ENCODE measurements at regions not wholly inside any gene's neighbourhood (a gene's known extent, or its start where the extent isn't known, plus 50 kb on each side); places are given as distances from the start of the nearest gene placed in this dataset.

DNA sequence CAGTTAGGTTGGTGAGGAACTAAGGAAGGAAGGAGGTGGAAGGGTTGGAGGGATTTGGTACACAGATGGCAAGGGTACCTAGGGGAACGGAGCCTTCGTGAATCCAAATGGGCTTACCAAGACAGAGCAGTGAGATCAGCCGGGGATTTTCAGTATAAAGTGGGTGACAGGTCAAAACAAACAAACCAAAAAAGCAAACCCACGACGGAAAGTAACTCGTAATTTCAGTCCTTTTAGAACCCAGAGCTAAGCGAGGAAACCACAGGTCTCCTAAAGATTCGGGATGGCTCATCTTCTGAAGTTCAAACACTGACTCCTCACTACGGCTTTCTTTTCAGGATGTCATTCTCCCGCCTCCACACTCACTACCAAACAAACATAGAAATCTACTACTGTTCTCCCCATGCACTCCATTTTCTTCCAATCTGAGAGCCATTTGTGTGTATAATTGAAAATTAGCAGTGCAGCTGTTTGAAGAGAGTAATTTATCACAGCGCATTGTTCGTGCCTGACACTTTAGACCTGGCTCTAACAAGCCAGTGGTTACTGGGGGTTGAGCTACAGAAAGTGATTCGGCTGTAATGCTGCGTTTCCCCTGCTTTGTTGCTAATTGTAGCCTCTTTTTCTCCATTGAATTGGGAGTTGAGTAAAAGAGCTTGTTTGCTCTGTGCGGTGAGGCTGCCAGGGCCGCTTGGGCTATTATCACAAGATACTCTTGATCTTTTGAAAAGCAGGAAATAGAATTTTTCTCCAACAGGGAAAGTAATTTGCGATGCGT lies 64.7 kb upstream of the CCDC39 start:
- DNase-seq: no peak
- Histone ChIP-seq H3K4me3 (ENCODE audit: low read depth, low read length) (no peak overlapping the region), H3K36me3 (replicated peaks) (no peaks in the 10 kb centered on the region), H3K27ac (no peak overlapping the region), H3K27me3 (replicated peaks) (no peaks in the 10 kb centered on the region)
- TF ChIP-seq, protein P1, sequence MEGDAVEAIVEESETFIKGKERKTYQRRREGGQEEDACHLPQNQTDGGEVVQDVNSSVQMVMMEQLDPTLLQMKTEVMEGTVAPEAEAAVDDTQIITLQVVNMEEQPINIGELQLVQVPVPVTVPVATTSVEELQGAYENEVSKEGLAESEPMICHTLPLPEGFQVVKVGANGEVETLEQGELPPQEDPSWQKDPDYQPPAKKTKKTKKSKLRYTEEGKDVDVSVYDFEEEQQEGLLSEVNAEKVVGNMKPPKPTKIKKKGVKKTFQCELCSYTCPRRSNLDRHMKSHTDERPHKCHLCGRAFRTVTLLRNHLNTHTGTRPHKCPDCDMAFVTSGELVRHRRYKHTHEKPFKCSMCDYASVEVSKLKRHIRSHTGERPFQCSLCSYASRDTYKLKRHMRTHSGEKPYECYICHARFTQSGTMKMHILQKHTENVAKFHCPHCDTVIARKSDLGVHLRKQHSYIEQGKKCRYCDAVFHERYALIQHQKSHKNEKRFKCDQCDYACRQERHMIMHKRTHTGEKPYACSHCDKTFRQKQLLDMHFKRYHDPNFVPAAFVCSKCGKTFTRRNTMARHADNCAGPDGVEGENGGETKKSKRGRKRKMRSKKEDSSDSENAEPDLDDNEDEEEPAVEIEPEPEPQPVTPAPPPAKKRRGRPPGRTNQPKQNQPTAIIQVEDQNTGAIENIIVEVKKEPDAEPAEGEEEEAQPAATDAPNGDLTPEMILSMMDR (IDR thresholded peaks at IDR 0.05; ENCODE audit: low read depth, low read length, missing control alignments): no peak
- in situ Hi-C loops (cut with HindIII; ENCODE audit: low pct_ligation_motif_present, low sequenced_read_pairs): no loop called here

DNA sequence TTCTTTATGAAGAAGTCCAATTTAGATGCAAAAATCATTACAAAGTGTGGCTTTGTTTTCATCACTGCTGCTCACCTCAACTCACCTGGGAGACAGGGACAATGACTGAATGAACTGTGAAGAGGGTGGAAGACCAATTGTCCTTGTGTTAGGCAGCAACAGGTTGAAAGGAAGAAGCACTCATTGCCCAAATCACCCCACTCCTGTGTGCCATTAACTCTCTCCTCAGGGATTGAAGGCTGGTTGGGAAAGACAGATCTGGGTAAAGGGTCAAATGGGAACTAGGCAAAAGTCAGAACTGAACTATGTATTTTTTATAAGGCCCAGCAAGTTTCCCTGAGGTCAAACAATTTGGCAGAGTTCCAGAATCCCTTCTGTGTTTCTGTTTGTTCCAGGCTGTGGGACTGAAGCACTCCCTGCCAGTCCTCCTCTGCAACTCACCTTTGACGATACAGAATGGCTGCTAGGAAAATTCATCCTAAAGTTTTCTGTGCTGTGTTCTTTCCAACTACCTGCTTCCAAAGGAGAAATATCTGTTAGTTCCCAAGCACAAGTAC lies 68.6 kb upstream of the CCDC39 start:
- in situ Hi-C loops (cut with HindIII; ENCODE audit: low pct_ligation_motif_present, low sequenced_read_pairs): no loop called here
- Histone ChIP-seq H3K4me3 (ENCODE audit: low read depth, low read length) (no peak overlapping the region), H3K27ac (no peak overlapping the region), H3K36me3 (replicated peaks) (no peaks in the 10 kb centered on the region), H3K27me3 (replicated peaks) (no peaks in the 10 kb centered on the region)
- TF ChIP-seq, protein P1 (IDR thresholded peaks at IDR 0.05; ENCODE audit: low read depth, low read length, missing control alignments): no peak
- no peak for DNase-seq

DNA sequence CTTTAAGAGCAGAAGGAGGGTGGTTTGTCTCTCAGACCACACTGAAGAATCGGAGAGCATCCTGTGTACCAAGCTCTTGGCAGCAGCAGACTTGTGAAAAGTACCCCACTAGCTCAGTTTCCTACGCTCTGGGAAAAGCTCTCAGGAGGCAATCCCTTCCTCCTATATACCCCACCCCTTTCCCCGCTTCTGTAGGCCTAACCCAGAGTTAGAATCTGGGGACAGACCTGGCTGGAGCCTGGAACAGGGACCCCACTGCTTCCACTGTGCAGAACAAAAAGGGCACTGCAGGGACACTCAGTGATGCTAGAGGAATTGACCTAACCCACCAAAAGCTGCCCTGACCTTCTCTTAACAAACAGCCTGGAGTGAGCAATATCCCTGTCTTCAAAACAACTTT lies 70.0 kb upstream of the CCDC39 start:
- Histone ChIP-seq H3K36me3 (replicated peaks) (no peaks in the 10 kb centered on the region), H3K27me3 (replicated peaks) (no peaks in the 10 kb centered on the region)
- TF ChIP-seq, protein P1 (IDR thresholded peaks at IDR 0.05; ENCODE audit: low read depth, low read length, missing control alignments): no peak

DNA sequence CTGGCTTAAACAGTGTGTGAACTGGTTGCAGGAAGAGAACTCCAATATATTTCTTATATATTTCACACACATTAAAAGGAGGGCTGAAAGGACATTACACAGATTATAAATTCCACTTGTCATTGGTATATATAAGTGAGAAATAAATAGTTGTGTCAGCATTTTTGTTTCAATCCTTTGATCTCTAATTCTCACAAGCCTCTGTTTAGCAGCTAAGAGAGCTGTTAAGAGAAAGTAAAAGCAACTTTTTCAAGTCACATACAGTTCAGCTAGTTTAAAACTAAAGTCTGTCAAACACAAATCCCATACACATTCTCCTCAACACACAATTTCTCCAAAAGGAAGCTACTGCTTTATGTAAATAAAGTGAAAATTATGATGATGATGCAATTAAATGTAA lies 70.5 kb upstream of the CCDC39 start:
- no peak for DNase-seq
- Histone ChIP-seq H3K4me3 (ENCODE audit: low read depth, low read length) (no peak overlapping the region), H3K36me3 (replicated peaks) (no peaks in the 10 kb centered on the region), H3K27me3 (replicated peaks) (no peaks in the 10 kb centered on the region), H3K27ac (no peak overlapping the region)
- in situ Hi-C loops (cut with HindIII; ENCODE audit: low pct_ligation_motif_present, low sequenced_read_pairs): no loop called here
- TF ChIP-seq, protein P1 (IDR thresholded peaks at IDR 0.05; ENCODE audit: low read depth, low read length, missing control alignments): no peak

More for the DNA sequence above, 70.0 kb upstream of the CCDC39 start:
- no peak for DNase-seq
- Histone ChIP-seq H3K4me3 (ENCODE audit: low read depth, low read length) (no peak overlapping the region), H3K27ac (no peak overlapping the region)
- in situ Hi-C loops (cut with HindIII; ENCODE audit: low pct_ligation_motif_present, low sequenced_read_pairs): no loop called here

DNA sequence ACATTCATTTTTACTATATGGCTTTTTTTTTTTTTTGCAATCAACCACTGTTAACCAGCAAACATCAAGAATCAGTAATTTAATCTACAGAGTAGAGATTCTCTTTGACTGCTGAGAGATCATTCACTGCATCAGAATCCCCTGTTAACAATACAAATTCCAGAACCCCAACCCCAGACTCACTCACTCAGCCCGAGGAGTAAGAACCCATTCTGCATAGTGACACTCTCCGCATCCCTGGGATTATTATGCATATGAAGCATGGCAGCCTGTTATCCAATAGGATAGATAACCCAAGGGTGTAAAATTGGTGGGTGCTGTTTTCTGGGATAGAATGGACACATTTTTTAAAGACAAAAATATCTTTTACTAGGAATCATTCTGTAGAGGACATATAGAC lies 76.3 kb upstream of the CCDC39 start:
- TF ChIP-seq, protein P1 (IDR thresholded peaks at IDR 0.05; ENCODE audit: low read depth, low read length, missing control alignments): no peak
- H3K27ac ChIP-seq: no peak overlapping the region
- DNase-seq: no peak
- H3K36me3 ChIP-seq (replicated peaks): no peaks in the 10 kb centered on the region
- H3K27me3 ChIP-seq (replicated peaks): no peaks in the 10 kb centered on the region
- in situ Hi-C loops (cut with HindIII; ENCODE audit: low pct_ligation_motif_present, low sequenced_read_pairs): no loop called here
- H3K4me3 ChIP-seq (ENCODE audit: low read depth, low read length): no peak overlapping the region

Measured in brain microvascular endothelial cell (primary cell).